GM21723 (cell line): ENCODE measurements at regions not wholly inside any gene's neighbourhood (a gene's known extent, or its start where the extent isn't known, plus 50 kb on each side); places are given as distances from the start of the nearest gene placed in this dataset.

Experiments used
- ATAC-seq: cut with Tn5 transposase; IDR thresholded peaks from one replicate; pipeline ENCODE4 v1.9.1; 2021; ENCODE audit warnings: mild to moderate bottlenecking, moderate library complexity; ENCODE audit not compliant: unreplicated experiment

- no peak for ATAC-seq
These were observed 63.5 kb upstream of the ASCC3 start for GRCh38 chr6:100944644-100945043.

- no peak for ATAC-seq
These were observed 65.0 kb upstream of the ASCC3 start for GRCh38 chr6:100946021-100946540.

GRCh38 chr6:100946711-100947110 is 65.6 kb upstream of the ASCC3 start:
- no peak for ATAC-seq

- no peak for ATAC-seq
These were observed 67.4 kb upstream of the ASCC3 start for GRCh38 chr6:100948381-100949133.

GRCh38 chr6:100952006-100952405 is 70.9 kb upstream of the ASCC3 start:
- no peak for ATAC-seq

DNA sequence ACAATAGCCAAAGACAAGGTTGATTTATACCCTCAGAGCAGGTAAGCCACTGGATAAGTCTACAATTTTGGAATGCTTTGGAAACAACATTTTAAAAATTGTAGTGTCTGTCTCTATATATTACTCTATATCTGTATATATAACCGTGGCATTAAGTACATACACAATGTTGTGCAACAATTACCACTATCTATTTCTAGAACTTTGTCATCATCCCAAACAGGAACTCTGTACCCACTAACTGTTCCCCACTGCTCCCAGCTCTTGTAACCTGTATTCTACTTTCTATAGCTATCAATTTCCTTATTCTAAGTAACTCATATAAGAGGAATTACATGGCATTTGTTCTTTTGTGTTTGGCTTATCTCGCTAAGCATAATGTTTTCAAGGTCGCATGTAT is 78.2 kb upstream of the ASCC3 start:
- ATAC-seq = no peak

- ATAC-seq = no peak
These were observed 81.3 kb upstream of the ASCC3 start for GRCh38 chr6:100962466-100962865.

- ATAC-seq = no peak
These were observed 83.9 kb upstream of the ASCC3 start for GRCh38 chr6:100965067-100965466.

GRCh38 chr6:100968949-100969348 is 87.8 kb upstream of the ASCC3 start:
- no peak for ATAC-seq

GRCh38 chr6:100979267-100979666 is 98.1 kb upstream of the ASCC3 start:
- ATAC-seq = no peak

DNA sequence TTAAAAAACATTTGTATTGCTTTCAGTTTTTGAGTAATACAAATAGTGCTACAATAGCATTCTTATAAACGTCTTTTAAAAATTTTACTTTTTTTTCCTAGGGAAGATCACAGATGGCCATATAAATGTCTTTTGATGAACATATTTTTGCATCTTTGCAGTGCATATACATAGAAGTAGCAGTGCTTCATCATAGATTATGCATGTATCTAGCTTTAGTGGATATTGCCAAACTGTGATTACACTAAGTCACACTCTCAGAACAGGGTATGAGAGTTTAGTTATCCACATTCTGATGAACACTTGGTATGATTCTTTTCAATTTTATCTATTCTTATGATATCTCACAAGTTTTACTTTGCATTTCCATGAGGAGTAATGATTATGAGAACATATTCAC is 99.8 kb upstream of the ASCC3 start:
- no peak for ATAC-seq

GRCh38 chr6:100986921-100987320 is 105.8 kb upstream of the ASCC3 start:
- no peak for ATAC-seq

DNA sequence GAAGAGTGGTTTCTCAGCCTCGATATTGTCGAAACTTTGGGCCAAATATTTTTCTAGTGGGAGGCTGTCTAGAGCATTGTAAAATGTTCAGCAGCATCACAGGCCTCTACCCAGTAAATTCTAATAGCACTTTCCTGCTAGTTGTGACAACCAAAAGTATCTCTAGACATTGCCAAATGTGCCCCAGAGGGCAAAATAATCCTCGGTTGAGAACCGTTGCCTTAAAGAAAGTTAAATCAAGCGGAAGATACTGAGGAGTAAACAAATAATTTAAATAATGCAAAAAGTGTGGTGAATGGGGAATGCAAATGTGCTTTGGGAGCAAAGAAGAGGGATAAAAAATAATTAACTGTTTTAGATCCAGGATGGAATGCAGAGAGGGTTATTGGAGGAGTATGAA is 106.4 kb upstream of the ASCC3 start:
- no peak for ATAC-seq

DNA sequence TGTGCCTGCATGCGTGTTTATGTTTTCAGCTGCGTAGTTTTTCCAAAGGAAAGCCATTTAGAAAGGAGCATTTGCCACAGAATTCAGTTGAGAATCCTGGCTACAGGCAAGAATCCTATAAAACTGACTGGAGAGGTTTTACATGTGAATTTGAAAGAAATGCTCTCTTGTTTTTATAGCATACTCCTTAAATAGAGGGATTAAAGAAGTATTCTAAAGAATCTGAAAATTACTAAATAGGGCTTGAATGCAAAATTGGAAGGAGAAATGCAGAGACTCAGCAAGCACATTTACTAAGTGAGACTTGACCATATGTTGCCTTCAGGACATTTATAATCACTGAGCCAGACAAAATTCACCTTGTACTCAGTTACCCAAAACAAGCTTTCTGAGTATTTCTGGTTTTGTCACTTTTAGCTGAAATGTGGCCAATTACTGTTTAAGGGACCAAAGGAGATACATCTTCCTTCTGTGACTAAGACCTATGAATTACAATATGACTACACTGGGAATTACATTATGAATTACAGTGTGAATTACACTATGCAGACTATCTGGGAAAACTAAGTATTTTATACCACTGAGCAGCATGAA is 107.4 kb upstream of the ASCC3 start:
- no peak for ATAC-seq

DNA sequence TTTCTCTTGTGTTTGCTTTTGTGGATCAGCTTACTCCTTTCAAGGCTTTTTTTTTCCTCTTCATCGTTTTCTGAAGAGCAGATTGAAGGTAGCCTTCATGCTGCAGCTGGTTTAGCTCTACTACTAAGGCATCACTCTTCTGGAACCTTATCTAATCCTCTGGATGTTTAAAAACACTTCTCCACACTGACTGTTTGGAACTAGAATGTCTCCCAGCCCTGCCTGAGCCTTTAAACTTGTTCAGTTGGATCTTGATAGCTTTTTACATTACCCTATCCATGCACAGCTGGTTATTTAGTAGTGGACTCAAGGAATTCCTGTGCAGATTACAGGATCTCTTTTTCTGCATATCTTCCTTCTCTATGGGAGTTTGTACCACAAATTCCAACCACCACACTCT is 108.9 kb upstream of the ASCC3 start:
- ATAC-seq = no peak

GRCh38 chr6:100996409-100996808 is 115.3 kb upstream of the ASCC3 start:
- no peak for ATAC-seq

DNA sequence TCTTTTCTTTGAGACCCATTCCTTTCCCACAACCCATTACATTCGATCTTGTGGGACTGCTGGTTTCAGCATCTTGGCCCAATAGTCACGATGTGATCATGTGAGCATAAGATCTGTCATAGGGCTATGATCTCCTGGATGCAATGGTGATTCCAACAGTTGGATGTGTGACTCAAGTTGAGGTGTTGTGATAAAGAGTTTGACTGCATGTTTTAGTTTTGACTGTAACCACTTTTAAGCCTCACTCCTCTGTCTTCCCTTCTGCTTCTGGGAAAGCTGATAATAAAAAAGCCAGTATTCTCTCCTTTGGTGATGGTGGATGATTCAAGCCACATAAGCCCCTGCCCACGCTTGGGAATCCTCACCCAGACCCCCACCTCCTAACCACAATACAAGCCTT is 117.0 kb upstream of the ASCC3 start:
- ATAC-seq = no peak

DNA sequence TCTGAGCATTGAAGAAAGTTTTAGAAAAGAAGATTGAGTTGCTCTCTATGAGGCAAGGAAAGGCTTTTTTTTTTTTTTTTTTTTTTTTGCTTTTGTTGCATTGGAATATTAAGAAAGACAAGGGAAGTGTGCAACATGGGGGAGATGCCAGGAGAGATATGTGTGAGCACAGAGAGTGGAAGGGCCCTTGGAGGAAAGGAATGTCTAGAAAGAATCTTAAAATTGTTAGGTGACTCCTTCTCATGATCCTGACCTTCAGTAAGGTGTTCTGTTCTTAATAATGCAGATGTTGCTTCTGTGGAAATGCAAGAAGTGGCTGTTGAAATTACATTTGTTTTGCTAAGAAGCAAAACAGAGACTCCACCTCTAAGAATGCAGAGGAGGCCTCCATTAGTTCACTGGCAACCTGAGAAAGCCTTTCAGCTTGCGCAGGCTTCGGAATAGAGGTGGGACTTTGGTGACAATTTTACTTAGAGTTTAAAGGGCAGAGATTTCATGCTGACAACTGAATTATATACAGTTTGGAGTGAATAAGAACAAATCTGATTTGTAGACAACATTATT is 118.0 kb upstream of the ASCC3 start:
- no peak for ATAC-seq

DNA sequence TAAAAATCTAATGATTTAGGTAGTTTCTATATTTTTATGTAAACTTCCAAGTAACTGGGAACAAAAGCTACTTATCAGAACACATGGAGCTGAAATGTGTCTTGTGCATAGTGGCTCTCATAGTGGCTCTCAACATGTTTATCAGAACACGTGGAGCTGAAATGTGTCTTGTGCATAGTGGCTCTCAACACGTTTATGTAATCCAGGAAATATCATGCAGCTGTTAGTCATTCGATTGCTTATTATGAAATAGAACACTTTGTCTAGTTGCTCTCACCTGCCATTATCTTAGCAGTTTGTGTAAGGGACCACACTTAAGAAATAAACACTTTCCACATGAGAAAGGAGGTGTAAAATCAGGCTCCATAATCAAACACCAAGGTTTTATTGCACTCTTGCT is 119.2 kb upstream of the ASCC3 start:
- ATAC-seq = no peak

DNA sequence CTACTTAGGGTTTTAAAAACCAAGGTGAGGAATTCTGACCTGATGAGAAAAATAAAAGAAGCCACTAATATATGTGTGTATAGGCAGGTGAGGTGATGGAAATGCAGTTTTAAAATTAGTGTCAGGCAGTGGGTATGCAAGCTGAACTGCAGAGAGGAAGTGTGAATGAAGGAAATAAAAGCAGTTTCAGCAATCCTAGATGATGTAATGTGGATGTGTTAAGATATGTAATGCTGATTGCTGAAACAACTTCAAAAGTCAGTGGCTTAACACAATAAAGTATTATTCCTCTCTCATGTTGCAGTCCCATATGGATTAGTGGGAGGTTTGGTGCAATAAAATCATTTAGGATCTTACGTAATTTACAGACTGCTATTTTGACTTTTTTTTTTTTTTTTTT is 119.9 kb upstream of the ASCC3 start:
- ATAC-seq = no peak

DNA sequence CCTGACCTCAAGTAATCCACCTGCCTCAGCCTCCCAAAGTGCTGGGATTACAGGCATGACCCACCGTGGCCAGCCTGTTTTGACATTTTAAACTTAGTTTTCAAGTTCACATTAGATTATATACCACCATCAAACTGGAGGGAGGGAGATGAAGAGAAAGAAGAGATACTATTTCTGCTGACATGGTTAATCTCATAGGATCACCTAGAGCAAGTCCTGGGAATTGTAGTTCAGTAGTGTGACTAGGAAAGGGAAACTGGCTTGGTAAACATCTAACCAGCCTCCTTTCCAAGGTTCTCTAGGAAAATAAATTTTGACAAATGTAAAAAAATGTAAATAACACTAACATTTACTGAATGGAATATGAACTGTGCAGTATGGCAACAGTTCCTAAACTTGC is 120.5 kb upstream of the ASCC3 start:
- no peak for ATAC-seq

DNA sequence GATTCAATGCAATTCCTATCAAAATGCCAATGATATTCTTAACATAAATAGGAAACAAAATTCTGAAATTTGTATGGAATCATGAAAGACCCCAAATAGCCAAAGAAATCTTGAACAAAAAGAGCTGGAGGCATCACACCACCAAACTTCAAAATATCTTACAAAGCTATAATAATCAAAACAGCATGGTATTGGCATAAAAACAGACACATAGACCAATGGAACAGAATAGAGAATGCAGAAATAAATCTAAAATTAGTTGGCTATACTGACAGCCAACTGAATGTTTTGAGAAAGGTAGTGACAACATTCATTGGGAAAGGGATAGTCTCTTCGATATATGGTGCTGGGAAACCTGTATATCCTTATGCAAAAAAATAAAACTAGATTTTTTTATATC is 121.9 kb upstream of the ASCC3 start:
- ATAC-seq = no peak
